ENCODE measurements at regions not wholly inside any gene's neighbourhood (a gene's known extent, or its start where the extent isn't known, plus 50 kb on each side); places are given as distances from the start of the nearest gene placed in this dataset.

GRCh38 chr6:147048930-147049329 is 155.3 kb upstream of the STXBP5 start:
- no peaks in the 10 kb centered on the region for H4K20me1 ChIP-seq (ENCODE audit: insufficient read depth, low read length)
- Mint-ChIP-seq H3K4me3 (ENCODE audit: unreplicated experiment) (no peak overlapping the region), H3K27me3 (ENCODE audit: low read depth, unreplicated experiment) (no peaks in the 10 kb centered on the region), H3K9me3 (ENCODE audit: unreplicated experiment) (peaks cover 4% of the 10 kb centered on the region), H3K36me3 (ENCODE audit: low read depth, unreplicated experiment) (peaks cover 3% of the 10 kb centered on the region), H3K4me1 (ENCODE audit: low read depth, unreplicated experiment) (no peaks in the 10 kb centered on the region), H3K27ac (ENCODE audit: unreplicated experiment) (no peak overlapping the region)
- peaks cover 3% of the 10 kb centered on the region for H3K9me3 ChIP-seq (ENCODE audit: insufficient read depth, low read depth, low read length)
- H3K36me3 ChIP-seq (ENCODE audit: insufficient read depth, low read length): no peaks in the 10 kb centered on the region
- no peak overlapping the region for H3K4me3 ChIP-seq (ENCODE audit: insufficient read depth, low read depth, low read length)
- H3K79me2 ChIP-seq (ENCODE audit: insufficient read depth, low read length): no peaks in the 10 kb centered on the region
- DNase-seq (ENCODE audit: low read depth) (no peak), FAIRE-seq (no peak)
- H2AFZ ChIP-seq (ENCODE audit: low read depth, low read length): no peak overlapping the region
- TF ChIP-seq EZH2 (IDR thresholded peaks at IDR 0.05; ENCODE audit: insufficient read depth, low read length): no peak
- no peak for TF ChIP-seq CTCF (IDR thresholded peaks at IDR 0.05; ENCODE audit: insufficient read depth, low read depth, low read length)
- no peaks in the 10 kb centered on the region for H3K27me3 ChIP-seq (ENCODE audit: insufficient read depth, low read length)
- no peaks in the 10 kb centered on the region for H3K4me1 ChIP-seq (ENCODE audit: insufficient read depth, low read length)
- H3K27ac ChIP-seq (ENCODE audit: low read depth, low read length): no peak overlapping the region
- H3K4me2 ChIP-seq (ENCODE audit: low read length): no peak overlapping the region
- H3K9ac ChIP-seq (ENCODE audit: low read length): no peak overlapping the region

- no peaks in the 10 kb centered on the region for H3K36me3 ChIP-seq (ENCODE audit: insufficient read depth, low read length)
- no peaks in the 10 kb centered on the region for H4K20me1 ChIP-seq (ENCODE audit: insufficient read depth, low read length)
- no peak overlapping the region for H2AFZ ChIP-seq (ENCODE audit: low read depth, low read length)
- H3K36me3 Mint-ChIP-seq (ENCODE audit: low read depth, unreplicated experiment): no peaks in the 10 kb centered on the region
- H3K9me3 ChIP-seq (ENCODE audit: insufficient read depth, low read depth, low read length): no peaks in the 10 kb centered on the region
- H3K4me1 Mint-ChIP-seq (ENCODE audit: low read depth, unreplicated experiment): no peaks in the 10 kb centered on the region
- H3K4me3 ChIP-seq (ENCODE audit: insufficient read depth, low read depth, low read length): no peak overlapping the region
- H3K9me3 Mint-ChIP-seq (ENCODE audit: unreplicated experiment): no peaks in the 10 kb centered on the region
- no peaks in the 10 kb centered on the region for H3K27me3 Mint-ChIP-seq (ENCODE audit: low read depth, unreplicated experiment)
- H3K79me2 ChIP-seq (ENCODE audit: insufficient read depth, low read length): no peaks in the 10 kb centered on the region
- FAIRE-seq (no peak), DNase-seq (ENCODE audit: low read depth) (no peak)
- H3K9ac ChIP-seq (ENCODE audit: low read length): no peak overlapping the region
- no peaks in the 10 kb centered on the region for H3K4me1 ChIP-seq (ENCODE audit: insufficient read depth, low read length)
- H3K4me2 ChIP-seq (ENCODE audit: low read length): no peak overlapping the region
- H3K27me3 ChIP-seq (ENCODE audit: insufficient read depth, low read length): no peaks in the 10 kb centered on the region
- H3K27ac Mint-ChIP-seq (ENCODE audit: unreplicated experiment): no peak overlapping the region
- H3K4me3 Mint-ChIP-seq (ENCODE audit: unreplicated experiment): no peak overlapping the region
- TF ChIP-seq CTCF (IDR thresholded peaks at IDR 0.05; ENCODE audit: insufficient read depth, low read depth, low read length) (no peak), EZH2 (IDR thresholded peaks at IDR 0.05; ENCODE audit: insufficient read depth, low read length) (no peak)
- H3K27ac ChIP-seq (ENCODE audit: low read depth, low read length): no peak overlapping the region
These were observed 150.8 kb upstream of the STXBP5 start for GRCh38 chr6:147053311-147053921.

GRCh38 chr6:147054158-147054557 is 150.1 kb upstream of the STXBP5 start:
- H3K27me3 ChIP-seq (ENCODE audit: insufficient read depth, low read length): no peaks in the 10 kb centered on the region
- no peak overlapping the region for H2AFZ ChIP-seq (ENCODE audit: low read depth, low read length)
- Mint-ChIP-seq H3K4me3 (ENCODE audit: unreplicated experiment) (no peak overlapping the region), H3K4me1 (ENCODE audit: low read depth, unreplicated experiment) (no peaks in the 10 kb centered on the region), H3K27ac (ENCODE audit: unreplicated experiment) (no peak overlapping the region), H3K27me3 (ENCODE audit: low read depth, unreplicated experiment) (no peaks in the 10 kb centered on the region), H3K9me3 (ENCODE audit: unreplicated experiment) (no peaks in the 10 kb centered on the region), H3K36me3 (ENCODE audit: low read depth, unreplicated experiment) (no peaks in the 10 kb centered on the region)
- DNase-seq (ENCODE audit: low read depth): no peak
- no peak for FAIRE-seq
- no peak overlapping the region for H3K9ac ChIP-seq (ENCODE audit: low read length)
- no peak overlapping the region for H3K27ac ChIP-seq (ENCODE audit: low read depth, low read length)
- no peak overlapping the region for H3K4me3 ChIP-seq (ENCODE audit: insufficient read depth, low read depth, low read length)
- H3K79me2 ChIP-seq (ENCODE audit: insufficient read depth, low read length): no peaks in the 10 kb centered on the region
- no peak overlapping the region for H3K4me2 ChIP-seq (ENCODE audit: low read length)
- H3K4me1 ChIP-seq (ENCODE audit: insufficient read depth, low read length): no peaks in the 10 kb centered on the region
- TF ChIP-seq CTCF (IDR thresholded peaks at IDR 0.05; ENCODE audit: insufficient read depth, low read depth, low read length): no peak
- TF ChIP-seq EZH2 (IDR thresholded peaks at IDR 0.05; ENCODE audit: insufficient read depth, low read length): no peak
- H3K36me3 ChIP-seq (ENCODE audit: insufficient read depth, low read length): no peaks in the 10 kb centered on the region
- no peaks in the 10 kb centered on the region for H3K9me3 ChIP-seq (ENCODE audit: insufficient read depth, low read depth, low read length)
- no peaks in the 10 kb centered on the region for H4K20me1 ChIP-seq (ENCODE audit: insufficient read depth, low read length)
